HL-60 (cell line): ENCODE measurements at regions not wholly inside any gene's neighbourhood (a gene's known extent, or its start where the extent isn't known, plus 50 kb on each side); places are given as distances from the start of the nearest gene placed in this dataset.

Source experiments
- CTCF ChIP-seq: IDR thresholded peaks from one replicate; pipeline ENCODE4 v1.5.1; 2011; ENCODE audit warnings: low read length, control low read depth, inconsistent platforms; ENCODE audit not compliant: insufficient read depth
- POLR2AphosphoS5 ChIP-seq: IDR thresholded peaks from 2 replicates; pipeline ENCODE4 v1.6.1; 2012; ENCODE audit warnings: low read depth
- SPI1 ChIP-seq: IDR thresholded peaks from 2 replicates; pipeline ENCODE4 v1.6.1; 2012; ENCODE audit warnings: low read depth, mild to moderate bottlenecking, borderline replicate concordance
- TF ChIP-seq, protein P1 (sequence below): IDR thresholded peaks from 2 replicates; pipeline ENCODE4 v1.6.1; 2012; ENCODE audit warnings: low read depth; ENCODE audit not compliant: insufficient replicate concordance

DNA sequence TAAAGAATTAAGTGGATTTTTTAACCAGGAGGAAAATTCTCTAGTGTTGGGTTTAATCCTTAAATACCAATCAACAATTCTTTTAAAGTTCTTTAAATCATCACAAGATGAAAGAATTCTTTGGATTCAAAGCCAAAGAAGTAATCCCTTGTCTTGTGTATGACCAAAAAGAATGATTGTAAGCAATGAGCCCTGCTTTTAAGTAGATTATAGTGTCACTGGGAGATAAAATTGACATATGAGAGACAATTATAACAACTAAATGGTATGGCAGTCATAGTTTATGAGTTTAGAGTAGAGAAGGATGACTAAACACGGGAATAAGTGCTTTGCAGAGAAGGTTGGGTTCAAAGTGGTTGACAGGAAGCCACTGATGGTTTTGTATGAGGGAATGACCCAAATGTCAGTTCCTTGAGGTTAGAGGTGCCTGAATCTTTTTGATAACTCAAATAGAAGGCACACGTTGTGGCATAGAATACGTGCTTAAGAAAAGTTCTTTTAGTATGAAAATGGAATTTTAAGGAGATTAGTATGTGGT is 199.6 kb upstream of the TCF4 start:
- TF ChIP-seq SPI1: no peak
- TF ChIP-seq CTCF: no peak
- TF ChIP-seq, protein P1, sequence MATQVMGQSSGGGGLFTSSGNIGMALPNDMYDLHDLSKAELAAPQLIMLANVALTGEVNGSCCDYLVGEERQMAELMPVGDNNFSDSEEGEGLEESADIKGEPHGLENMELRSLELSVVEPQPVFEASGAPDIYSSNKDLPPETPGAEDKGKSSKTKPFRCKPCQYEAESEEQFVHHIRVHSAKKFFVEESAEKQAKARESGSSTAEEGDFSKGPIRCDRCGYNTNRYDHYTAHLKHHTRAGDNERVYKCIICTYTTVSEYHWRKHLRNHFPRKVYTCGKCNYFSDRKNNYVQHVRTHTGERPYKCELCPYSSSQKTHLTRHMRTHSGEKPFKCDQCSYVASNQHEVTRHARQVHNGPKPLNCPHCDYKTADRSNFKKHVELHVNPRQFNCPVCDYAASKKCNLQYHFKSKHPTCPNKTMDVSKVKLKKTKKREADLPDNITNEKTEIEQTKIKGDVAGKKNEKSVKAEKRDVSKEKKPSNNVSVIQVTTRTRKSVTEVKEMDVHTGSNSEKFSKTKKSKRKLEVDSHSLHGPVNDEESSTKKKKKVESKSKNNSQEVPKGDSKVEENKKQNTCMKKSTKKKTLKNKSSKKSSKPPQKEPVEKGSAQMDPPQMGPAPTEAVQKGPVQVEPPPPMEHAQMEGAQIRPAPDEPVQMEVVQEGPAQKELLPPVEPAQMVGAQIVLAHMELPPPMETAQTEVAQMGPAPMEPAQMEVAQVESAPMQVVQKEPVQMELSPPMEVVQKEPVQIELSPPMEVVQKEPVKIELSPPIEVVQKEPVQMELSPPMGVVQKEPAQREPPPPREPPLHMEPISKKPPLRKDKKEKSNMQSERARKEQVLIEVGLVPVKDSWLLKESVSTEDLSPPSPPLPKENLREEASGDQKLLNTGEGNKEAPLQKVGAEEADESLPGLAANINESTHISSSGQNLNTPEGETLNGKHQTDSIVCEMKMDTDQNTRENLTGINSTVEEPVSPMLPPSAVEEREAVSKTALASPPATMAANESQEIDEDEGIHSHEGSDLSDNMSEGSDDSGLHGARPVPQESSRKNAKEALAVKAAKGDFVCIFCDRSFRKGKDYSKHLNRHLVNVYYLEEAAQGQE: no peak
- no peak for TF ChIP-seq POLR2AphosphoS5
